Left ventricle myocardium inferior (tissue), 1 donor: ENCODE measurements at regions not wholly inside any gene's neighbourhood (a gene's known extent, or its start where the extent isn't known, plus 50 kb on each side); places are given as distances from the start of the nearest gene placed in this dataset.

ENCODE experiments used
- DNase-seq: peaks from one replicate; pipeline ENCODE4 v3.0.0-alpha.2; 2020
- H3K27ac ChIP-seq: fragments of 200-600 bp; replicated peaks from 2 replicates; pipeline ENCODE4 v1.8.0; 2021
- H3K27me3 ChIP-seq: fragments of 200-600 bp; 2 replicates; pipeline ENCODE4 v1.8.0; 2021; ENCODE audit warnings: low read depth
- H3K36me3 ChIP-seq: fragments of 200-600 bp; 2 replicates; pipeline ENCODE4 v1.8.0; 2021
- H3K4me1 ChIP-seq: fragments of 200-600 bp; 2 replicates; pipeline ENCODE4 v1.8.0; 2021
- H3K4me3 ChIP-seq: fragments of 200-600 bp; 2 replicates; pipeline ENCODE4 v1.8.0; 2021; ENCODE audit warnings: mild to moderate bottlenecking, moderate library complexity
- H3K9me3 ChIP-seq: fragments of 200-600 bp; replicated peaks from 2 replicates; pipeline ENCODE4 v1.8.0; 2021
- intact Hi-C: fragments of 100-400 bp; cut with micrococcal nuclease; formaldehyde crosslinking; loops from one replicate; pipeline ENCODE4 v1.11.0; 2022
- TF ChIP-seq, protein P1 (sequence below): fragments of 200-600 bp; IDR thresholded peaks from 2 replicates; pipeline ENCODE4 v1.8.0; 2021; ENCODE audit warnings: antibody characterized with exemption, mild to moderate bottlenecking, borderline replicate concordance
- donor health status: DM: no; HTN: yes; CAD: no; lungs with severe emphysema.

DNA sequence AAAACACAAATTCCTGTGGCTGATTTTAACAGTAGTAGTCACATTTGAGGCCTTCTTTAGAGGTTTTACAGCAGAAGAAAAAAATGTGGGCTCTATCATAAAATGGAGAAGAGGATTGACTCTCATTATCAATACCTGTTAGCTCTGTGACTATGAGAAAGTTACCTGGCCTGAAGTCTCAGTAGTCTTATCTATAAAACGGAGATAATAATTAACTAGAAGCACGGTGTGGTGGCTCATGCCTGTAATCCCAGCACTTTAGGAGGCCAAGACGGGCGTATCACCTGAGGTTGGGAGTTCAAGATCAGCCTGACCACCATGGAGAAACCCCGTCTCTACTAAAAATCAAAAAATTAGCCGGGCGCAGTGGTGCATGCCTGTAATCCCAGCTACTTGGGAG, 90.4 kb upstream of the PLPPR4 start:
- Histone ChIP-seq H3K27me3 (no peaks in the 10 kb centered on the region), H3K27ac (no peak overlapping the region), H3K9me3 (no peaks in the 10 kb centered on the region), H3K36me3 (no peaks in the 10 kb centered on the region), H3K4me1 (no peaks in the 10 kb centered on the region), H3K4me3 (no peak overlapping the region)
- intact Hi-C loops = no loop called here
- TF ChIP-seq, protein P1, sequence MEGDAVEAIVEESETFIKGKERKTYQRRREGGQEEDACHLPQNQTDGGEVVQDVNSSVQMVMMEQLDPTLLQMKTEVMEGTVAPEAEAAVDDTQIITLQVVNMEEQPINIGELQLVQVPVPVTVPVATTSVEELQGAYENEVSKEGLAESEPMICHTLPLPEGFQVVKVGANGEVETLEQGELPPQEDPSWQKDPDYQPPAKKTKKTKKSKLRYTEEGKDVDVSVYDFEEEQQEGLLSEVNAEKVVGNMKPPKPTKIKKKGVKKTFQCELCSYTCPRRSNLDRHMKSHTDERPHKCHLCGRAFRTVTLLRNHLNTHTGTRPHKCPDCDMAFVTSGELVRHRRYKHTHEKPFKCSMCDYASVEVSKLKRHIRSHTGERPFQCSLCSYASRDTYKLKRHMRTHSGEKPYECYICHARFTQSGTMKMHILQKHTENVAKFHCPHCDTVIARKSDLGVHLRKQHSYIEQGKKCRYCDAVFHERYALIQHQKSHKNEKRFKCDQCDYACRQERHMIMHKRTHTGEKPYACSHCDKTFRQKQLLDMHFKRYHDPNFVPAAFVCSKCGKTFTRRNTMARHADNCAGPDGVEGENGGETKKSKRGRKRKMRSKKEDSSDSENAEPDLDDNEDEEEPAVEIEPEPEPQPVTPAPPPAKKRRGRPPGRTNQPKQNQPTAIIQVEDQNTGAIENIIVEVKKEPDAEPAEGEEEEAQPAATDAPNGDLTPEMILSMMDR = no peak
- no peak for DNase-seq

DNA sequence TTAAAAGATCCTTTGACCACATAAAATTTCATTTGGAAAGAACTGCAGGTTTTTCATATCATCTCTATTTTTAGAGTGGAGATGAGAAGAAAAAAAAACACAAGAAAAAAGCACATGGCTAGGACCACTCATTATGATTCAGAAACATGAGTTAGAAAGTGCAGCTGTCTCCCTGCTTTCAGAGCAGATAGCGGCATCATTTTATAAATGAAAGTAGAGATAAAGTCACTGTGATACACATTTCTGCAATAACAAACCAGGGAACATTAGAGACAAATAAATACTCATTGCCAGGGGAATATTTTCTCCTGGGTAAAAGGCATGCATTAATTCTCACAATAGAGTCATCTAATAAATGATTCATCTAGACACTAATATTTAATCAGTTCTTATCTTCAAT, 87.5 kb upstream of the PLPPR4 start:
- TF ChIP-seq, protein P1 = no peak
- intact Hi-C loops = loop anchor here (5.0 kb wide), 1 partner anchor 531 kb away; no protein-coding TSS in a partner anchor
- Histone ChIP-seq H3K4me3 (no peak overlapping the region), H3K9me3 (no peaks in the 10 kb centered on the region), H3K4me1 (peaks cover 8% of the 10 kb centered on the region), H3K27ac (no peak overlapping the region), H3K27me3 (no peaks in the 10 kb centered on the region), H3K36me3 (no peaks in the 10 kb centered on the region)
- DNase-seq = no peak

DNA sequence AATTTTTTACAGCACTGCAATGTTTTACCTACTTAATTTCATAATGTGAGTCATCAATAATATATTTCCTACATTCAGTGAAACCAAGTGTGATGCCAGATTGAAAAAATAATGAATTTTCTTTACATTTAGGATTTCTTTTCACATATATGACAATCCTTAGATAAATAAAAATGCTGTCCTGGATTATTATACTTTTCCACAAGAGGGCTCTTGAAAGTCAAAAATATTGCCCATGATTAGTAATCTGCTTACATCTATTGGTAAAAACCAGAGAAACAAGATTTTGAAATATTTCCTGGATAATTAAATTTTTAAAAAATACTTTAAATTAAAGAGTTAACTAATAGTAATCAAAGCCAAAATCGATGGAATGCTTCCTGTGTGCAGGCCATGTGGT, 86.8 kb upstream of the PLPPR4 start:
- Histone ChIP-seq H3K27ac (no peak overlapping the region), H3K9me3 (no peaks in the 10 kb centered on the region), H3K4me1 (peaks cover 8% of the 10 kb centered on the region), H3K36me3 (no peaks in the 10 kb centered on the region), H3K27me3 (no peaks in the 10 kb centered on the region), H3K4me3 (no peak overlapping the region)
- intact Hi-C loops = loop anchor here (5.0 kb wide), 1 partner anchor 530 kb away; no protein-coding TSS in a partner anchor
- TF ChIP-seq, protein P1 = no peak
- DNase-seq = no peak

DNA sequence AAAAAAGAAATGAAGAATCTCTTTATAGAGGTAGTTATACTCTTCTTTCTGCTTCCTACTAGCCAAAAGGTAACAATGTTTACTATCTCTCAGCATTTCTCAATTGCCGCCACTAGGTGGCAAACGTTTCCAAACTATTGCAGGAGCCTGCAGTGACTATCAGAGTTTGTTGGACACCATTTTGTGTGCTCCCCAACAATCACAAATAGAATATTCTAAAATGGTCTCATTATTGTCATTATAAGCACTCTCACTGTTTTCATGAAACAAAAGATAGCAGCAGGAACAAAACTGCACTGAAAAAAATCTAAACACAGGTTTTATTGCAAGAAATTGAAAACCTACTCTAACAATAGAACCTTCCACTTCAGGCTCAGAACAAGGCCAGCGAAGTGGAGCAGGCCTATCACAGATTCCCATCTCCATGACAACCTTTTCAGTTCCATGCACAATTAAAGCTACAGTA, 83.9 kb upstream of the PLPPR4 start:
- Histone ChIP-seq H3K4me1 (peaks cover 8% of the 10 kb centered on the region), H3K27me3 (no peaks in the 10 kb centered on the region), H3K36me3 (no peaks in the 10 kb centered on the region), H3K9me3 (no peaks in the 10 kb centered on the region), H3K27ac (peak overlapping the region; percentile 47), H3K4me3 (no peak overlapping the region)
- DNase-seq = peak; percentile 41
- intact Hi-C loops = loop anchor here (5.0 kb wide), 1 partner anchor 297 kb away; no protein-coding TSS in a partner anchor
- TF ChIP-seq, protein P1 = peak; percentile 84

DNA sequence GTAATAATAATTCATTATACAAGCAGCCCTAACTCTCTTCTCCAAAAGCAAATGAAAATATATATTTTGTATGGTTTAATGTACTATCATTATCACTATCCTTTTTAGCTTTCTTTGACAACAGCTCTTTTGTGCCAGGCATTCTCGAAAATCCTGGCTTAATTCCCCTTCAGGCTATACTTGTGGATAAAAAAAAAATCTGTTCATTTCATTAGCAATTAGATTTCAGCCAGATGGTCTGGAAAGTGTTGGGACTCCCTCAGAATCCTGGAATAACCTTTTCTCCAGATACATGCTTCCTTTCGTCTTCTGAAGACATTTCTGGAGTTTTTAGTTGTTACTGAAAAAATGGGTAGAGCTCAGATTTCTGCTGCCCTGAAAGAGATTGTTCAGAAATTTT, 83.4 kb upstream of the PLPPR4 start:
- no peak for DNase-seq
- TF ChIP-seq, protein P1 = no peak
- Histone ChIP-seq H3K27ac (peak overlapping the region; percentile 47), H3K9me3 (no peaks in the 10 kb centered on the region), H3K36me3 (no peaks in the 10 kb centered on the region), H3K4me1 (peaks cover 8% of the 10 kb centered on the region), H3K27me3 (no peaks in the 10 kb centered on the region), H3K4me3 (no peak overlapping the region)
- intact Hi-C loops = loop anchor here (5.0 kb wide), 1 partner anchor 296 kb away; no protein-coding TSS in a partner anchor
